T-cell (primary cell): ENCODE measurements at regions not wholly inside any gene's neighbourhood (a gene's known extent, or its start where the extent isn't known, plus 50 kb on each side); places are given as distances from the start of the nearest gene placed in this dataset.

Experiments
- ATAC-seq, 4 experiments: fragments of 200-7000 bp in 3 of 4; fragments of 150-1000 bp in 1 of 4; cut with Tn5 transposase; replicated peaks in 1 of 4; 1 replicate in 3 of 4; 2 replicates in 1 of 4; pipeline ENCODE4 v1.10.0; 2021; ENCODE audit warnings: moderate library complexity in 3 of 4, mild to moderate bottlenecking in 2 of 4, moderate number of reproducible peaks in 1 of 4
- CTCF ChIA-PET, 2 donors: fragments of 300-600 bp; sonication (Branson Sonifier 250); formaldehyde crosslinking; loops; one replicate each; lab custom pipeline; 2022; ENCODE audit warnings: antibody characterized with exemption in 2 of 2; lab: Charles Lee
- POLR2A ChIA-PET, 2 donors: fragments of 300-600 bp; sonication (Branson Sonifier 250); formaldehyde crosslinking; loops; one replicate each; lab custom pipeline; 2022; ENCODE audit warnings: antibody characterized with exemption in 2 of 2; lab: Charles Lee
- DNase-seq, 35 experiments: peaks; one replicate each; pipeline versions ENCODE4 v3.0.0 to v3.0.0-alpha.2; 2013 to 2023
- H3K27ac ChIP-seq: one replicate; pipeline ENCODE4 v1.5.1; 2013; ENCODE audit warnings: low read length
- H3K27me3 ChIP-seq, 2 experiments: replicated peaks in 1 of 2; 1 replicate in 1 of 2; 2 replicates in 1 of 2; pipeline versions ENCODE4 v1.6.1 to v1.7.0; 2013; ENCODE audit warnings: low read length in 1 of 2, mixed read lengths in 1 of 2; ENCODE audit not compliant: control insufficient read depth in 2 of 2, insufficient read depth in 2 of 2; ENCODE audit errors: extremely low read depth in 1 of 2
- H3K36me3 ChIP-seq, 2 donors: 1 replicate in 1 of 2; 2 replicates in 1 of 2; pipeline versions ENCODE4 v1.6.1 to v1.7.0; 2013; ENCODE audit warnings: low read length in 1 of 2; ENCODE audit not compliant: control insufficient read depth in 2 of 2, insufficient read depth in 1 of 2; ENCODE audit errors: extremely low read depth in 1 of 2
- H3K4me1 ChIP-seq, 2 experiments: 1 replicate in 1 of 2; 2 replicates in 1 of 2; pipeline versions ENCODE4 v1.6.1 to v1.7.0; 2013; ENCODE audit warnings: low read length in 2 of 2, mixed read lengths in 1 of 2; ENCODE audit not compliant: insufficient read depth in 2 of 2, control insufficient read depth in 1 of 2; ENCODE audit errors: extremely low read depth in 1 of 2
- H3K4me3 ChIP-seq, 2 donors: 1 replicate in 1 of 2; 2 replicates in 1 of 2; pipeline versions ENCODE4 v1.5.1 to v1.7.0; 2013; ENCODE audit warnings: mild to moderate bottlenecking in 2 of 2, low read length in 1 of 2, moderate library complexity in 1 of 2; ENCODE audit not compliant: control insufficient read depth in 1 of 2; ENCODE audit errors: extremely low read depth in 1 of 2
- H3K9me3 ChIP-seq: 2 replicates; pipeline ENCODE4 v1.7.0; 2013
- H3K27ac Mint-ChIP-seq, 2 donors: one replicate each; pipeline ENCODE4 v1.8.0; 2020 to 2021; ENCODE audit warnings: mild to moderate bottlenecking in 2 of 2, mixed read lengths in 2 of 2
- H3K27me3 Mint-ChIP-seq, 2 donors: one replicate each; pipeline ENCODE4 v1.8.0; 2021 to 2022; ENCODE audit warnings: mixed read lengths in 2 of 2
- H3K36me3 Mint-ChIP-seq: one replicate; pipeline ENCODE4 v1.8.0; 2021; ENCODE audit warnings: mixed read lengths
- H3K4me1 Mint-ChIP-seq, 3 donors: one replicate each; pipeline ENCODE4 v1.8.0; 2020 to 2022; ENCODE audit warnings: mixed read lengths in 3 of 3, mild to moderate bottlenecking in 1 of 3
- H3K4me3 Mint-ChIP-seq, 3 donors: one replicate each; pipeline ENCODE4 v1.8.0; 2020 to 2022; ENCODE audit warnings: mild to moderate bottlenecking in 3 of 3, mixed read lengths in 3 of 3, moderate library complexity in 3 of 3
- H3K9me3 Mint-ChIP-seq, 3 donors: one replicate each; pipeline ENCODE4 v1.8.0; 2020 to 2022; ENCODE audit warnings: mixed read lengths in 3 of 3
- WGBS: methylation state at CpG from one replicate; pipeline ENCODE4 v1.1.5; 2013; ENCODE audit warnings: missing lambda C conversion rate; ENCODE audit not compliant: insufficient coverage; 5-methylcytosine and 5-hydroxymethylcytosine counted together

GRCh38 chr16:86391486-86391885, 118.8 kb upstream of the FOXF1 start:
- 71% methylated on average over 1 of the region's 6 CpGs for WGBS
- H3K4me3 Mint-ChIP-seq = no peak overlapping the region
- no peak overlapping the region for H3K27ac Mint-ChIP-seq
- POLR2A ChIA-PET = no interaction called here
- H3K4me1 Mint-ChIP-seq = no peaks in the 10 kb centered on the region
- Histone ChIP-seq H3K36me3 (no peaks in the 10 kb centered on the region), H3K4me3 (no peak overlapping the region), H3K4me1 (no peaks in the 10 kb centered on the region), H3K27ac (no peak overlapping the region), H3K9me3 (no peaks in the 10 kb centered on the region), H3K27me3 (peaks cover 0 to 3% of the 10 kb centered on the region in 2 experiments)
- H3K9me3 Mint-ChIP-seq = no peaks in the 10 kb centered on the region
- no peaks in the 10 kb centered on the region for H3K36me3 Mint-ChIP-seq
- CTCF ChIA-PET = no interaction called here
- peaks cover 0 to 7% of the 10 kb centered on the region in 2 donors for H3K27me3 Mint-ChIP-seq
- no peak for DNase-seq
- no peak for ATAC-seq

- Histone ChIP-seq H3K27ac (no peak overlapping the region), H3K4me3 (no peak overlapping the region), H3K27me3 (peaks cover 0 to 4% of the 10 kb centered on the region in 2 experiments), H3K4me1 (no peaks in the 10 kb centered on the region), H3K9me3 (no peaks in the 10 kb centered on the region), H3K36me3 (no peaks in the 10 kb centered on the region)
- Mint-ChIP-seq H3K4me3 (no peak overlapping the region), H3K27me3 (peaks cover under 1 to 9% of the 10 kb centered on the region in 2 donors), H3K4me1 (no peaks in the 10 kb centered on the region), H3K9me3 (no peaks in the 10 kb centered on the region), H3K27ac (no peak overlapping the region), H3K36me3 (no peaks in the 10 kb centered on the region)
- ChIA-PET CTCF (no interaction called here), POLR2A (no interaction called here)
- DNase-seq (no peak), ATAC-seq (no peak)
- 74% methylated on average over 7 of the region's 9 CpGs for WGBS
Observed at GRCh38 chr16:86391984-86392383, 118.3 kb upstream of the FOXF1 start.

DNA sequence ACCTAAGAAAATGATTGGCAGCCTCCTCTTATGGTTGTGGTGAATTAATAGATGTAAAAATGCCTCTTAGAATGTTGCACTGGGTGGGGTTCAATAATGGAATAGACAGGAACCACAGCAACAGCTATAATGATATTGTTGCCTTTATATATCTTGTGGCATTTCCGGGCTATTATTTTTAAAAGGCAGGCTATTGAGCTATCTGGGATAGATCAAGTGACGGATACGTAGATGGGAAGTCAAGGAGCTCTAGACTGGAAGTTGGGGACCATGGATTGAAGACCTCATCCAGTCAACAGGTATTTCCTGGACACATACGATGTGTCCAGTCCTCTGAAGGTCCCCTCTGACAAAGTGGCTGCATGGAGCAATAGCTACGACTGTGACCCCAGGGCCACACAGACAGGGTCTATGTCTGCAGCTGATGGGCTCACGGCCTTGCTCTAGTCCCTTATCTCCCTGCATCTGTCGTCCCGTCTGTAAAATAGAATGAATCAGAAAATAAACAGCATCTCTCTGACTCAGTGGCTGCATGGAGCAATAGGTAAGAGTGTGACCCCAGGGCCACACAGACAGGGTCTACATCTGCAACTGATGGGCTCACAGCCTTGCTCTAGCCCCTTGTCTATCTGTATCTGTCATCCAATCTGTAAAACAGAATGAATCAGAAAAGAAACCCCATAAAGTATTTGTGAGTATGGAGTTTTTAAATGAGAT, 117.7 kb upstream of the FOXF1 start:
- Mint-ChIP-seq H3K27ac (no peak overlapping the region), H3K27me3 (peaks cover 3 to 11% of the 10 kb centered on the region in 2 donors), H3K36me3 (no peaks in the 10 kb centered on the region), H3K4me3 (no peak overlapping the region), H3K9me3 (no peaks in the 10 kb centered on the region), H3K4me1 (no peaks in the 10 kb centered on the region)
- 83% methylated on average over 6 of the region's 8 CpGs for WGBS
- no peak overlapping the region for H3K27ac ChIP-seq
- ATAC-seq (no peak), DNase-seq (no peak)
- H3K4me1 ChIP-seq = no peaks in the 10 kb centered on the region
- H3K36me3 ChIP-seq = no peaks in the 10 kb centered on the region
- peaks cover 0 to 4% of the 10 kb centered on the region in 2 experiments for H3K27me3 ChIP-seq
- H3K9me3 ChIP-seq = no peaks in the 10 kb centered on the region
- no peak overlapping the region for H3K4me3 ChIP-seq
- CTCF ChIA-PET = no interaction called here
- POLR2A ChIA-PET = no interaction called here

GRCh38 chr16:86393907-86394626, 116.3 kb upstream of the FOXF1 start:
- DNase-seq = no peak
- H3K4me3 ChIP-seq = no peak overlapping the region
- Mint-ChIP-seq H3K4me1 (no peaks in the 10 kb centered on the region), H3K27ac (no peak overlapping the region), H3K9me3 (no peaks in the 10 kb centered on the region), H3K27me3 (peaks cover 3 to 10% of the 10 kb centered on the region in 2 donors), H3K4me3 (no peak overlapping the region), H3K36me3 (no peaks in the 10 kb centered on the region)
- WGBS = 96% methylated on average over 5 of the region's 9 CpGs
- peaks cover 0 to 3% of the 10 kb centered on the region in 2 experiments for H3K27me3 ChIP-seq
- H3K9me3 ChIP-seq = no peaks in the 10 kb centered on the region
- no peak for ATAC-seq
- H3K4me1 ChIP-seq = no peaks in the 10 kb centered on the region
- ChIA-PET POLR2A (no interaction called here), CTCF (no interaction called here)
- no peaks in the 10 kb centered on the region for H3K36me3 ChIP-seq
- H3K27ac ChIP-seq = no peak overlapping the region

GRCh38 chr16:86395477-86395876, 114.8 kb upstream of the FOXF1 start:
- Histone ChIP-seq H3K27me3 (peaks cover 0 to 3% of the 10 kb centered on the region in 2 experiments), H3K9me3 (no peaks in the 10 kb centered on the region), H3K27ac (no peak overlapping the region), H3K4me1 (no peaks in the 10 kb centered on the region), H3K36me3 (no peaks in the 10 kb centered on the region), H3K4me3 (no peak overlapping the region)
- H3K4me1 Mint-ChIP-seq = no peaks in the 10 kb centered on the region
- ChIA-PET CTCF (no interaction called here), POLR2A (no interaction called here)
- H3K4me3 Mint-ChIP-seq = no peak overlapping the region
- DNase-seq = no peak
- no peak for ATAC-seq
- H3K36me3 Mint-ChIP-seq = no peaks in the 10 kb centered on the region
- H3K27me3 Mint-ChIP-seq = peaks cover 3 to 7% of the 10 kb centered on the region in 2 donors
- 59% methylated on average over 3 of the region's 3 CpGs for WGBS
- no peaks in the 10 kb centered on the region for H3K9me3 Mint-ChIP-seq
- no peak overlapping the region for H3K27ac Mint-ChIP-seq

- H3K9me3 Mint-ChIP-seq = no peaks in the 10 kb centered on the region
- POLR2A ChIA-PET = no interaction called here
- WGBS = 71% methylated on average over 6 of the region's 10 CpGs
Observed at GRCh38 chr16:86396422-86396821, 113.9 kb upstream of the FOXF1 start.

More at GRCh38 chr16:86396422-86396821, 113.9 kb upstream of the FOXF1 start:
- Histone ChIP-seq H3K27me3 (peaks cover 0 to 6% of the 10 kb centered on the region in 2 experiments), H3K4me3 (no peak overlapping the region), H3K4me1 (no peaks in the 10 kb centered on the region), H3K27ac (no peak overlapping the region), H3K9me3 (no peaks in the 10 kb centered on the region), H3K36me3 (no peaks in the 10 kb centered on the region)
- no peak overlapping the region for H3K4me3 Mint-ChIP-seq
- H3K36me3 Mint-ChIP-seq = no peaks in the 10 kb centered on the region
- no peaks in the 10 kb centered on the region for H3K4me1 Mint-ChIP-seq
- H3K27ac Mint-ChIP-seq = no peak overlapping the region
- ATAC-seq = no peak
- no peak for DNase-seq
- CTCF ChIA-PET = no interaction called here
- H3K27me3 Mint-ChIP-seq = peaks cover 3 to 7% of the 10 kb centered on the region in 2 donors
